ENCODE measurements at regions not wholly inside any gene's neighbourhood (a gene's known extent, or its start where the extent isn't known, plus 50 kb on each side); places are given as distances from the start of the nearest gene placed in this dataset.

DNA sequence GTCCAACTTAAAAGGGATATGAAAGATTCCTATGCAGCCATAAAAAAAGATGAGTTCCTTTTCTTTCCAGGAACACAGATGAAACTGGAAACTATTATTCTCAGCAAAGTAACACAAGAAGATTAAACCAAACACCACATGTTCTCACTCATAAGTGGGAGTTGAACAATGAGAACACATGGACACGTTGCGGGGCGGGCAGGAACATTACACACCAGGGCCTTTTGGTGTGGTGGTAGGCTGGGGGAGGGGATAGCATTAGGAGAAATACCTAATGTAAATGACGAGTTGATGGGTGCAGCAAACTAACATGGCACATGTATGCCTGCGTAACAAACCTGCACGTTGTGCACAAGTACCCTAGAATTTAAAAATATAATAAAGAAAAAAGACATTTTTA is 516.1 kb downstream of the LRRC70 start:
- WGBS (ENCODE audit: insufficient coverage) = no CpG with 5 or more reads among the region's 6 CpGs
- peaks cover 0 to 6% (median 5%) of the 10 kb centered on the region in 7 donors for H3K9me3 Mint-ChIP-seq
- Histone ChIP-seq H3K4me3 (replicated peaks in 1 of 3; ENCODE audit: low read depth in 2 of 3, low read length in 3 of 3) (no peak overlapping the region), H4K20me1 (ENCODE audit: insufficient read depth, low read length) (no peaks in the 10 kb centered on the region), H3K9ac (ENCODE audit: insufficient read depth, low read length, poor library complexity, severe bottlenecking) (no peak overlapping the region), H3K9me3 (replicated peaks in 1 of 2; ENCODE audit: control insufficient read depth in 1 of 2, insufficient read depth in 1 of 2, low read length in 2 of 2) (peaks cover 6 to 10% of the 10 kb centered on the region in 2 donors), H2AFZ (ENCODE audit: insufficient read depth, low read depth, low read length, poor library complexity, severe bottlenecking) (no peak overlapping the region), H3K4me2 (replicated peaks; ENCODE audit: extremely low read depth, low read length, poor library complexity, severe bottlenecking) (no peak overlapping the region), H3K4me1 (ENCODE audit: control insufficient read depth in 1 of 2, insufficient read depth in 2 of 2, low read length in 2 of 2) (no peaks in the 10 kb centered on the region), H3K79me2 (ENCODE audit: insufficient read depth, low read length) (no peaks in the 10 kb centered on the region), H3K27me3 (ENCODE audit: control insufficient read depth in 2 of 2, insufficient read depth in 2 of 2, low read length in 2 of 2) (no peaks in the 10 kb centered on the region), H3K27ac (ENCODE audit: low read depth in 1 of 2, low read length in 2 of 2) (no peak overlapping the region), H3K36me3 (replicated peaks in 1 of 2; ENCODE audit: control insufficient read depth in 1 of 2, insufficient read depth in 2 of 2, low read length in 2 of 2) (no peaks in the 10 kb centered on the region)
- no peaks in the 10 kb centered on the region for H3K4me1 Mint-ChIP-seq
- intact Hi-C loops (cut with micrococcal nuclease) = no loop called here
- H3K27me3 Mint-ChIP-seq (ENCODE audit: low read depth in 3 of 3) = peaks cover 0 to 2% (median 0%) of the 10 kb centered on the region in 3 donors
- H3K4me3 Mint-ChIP-seq = no peak overlapping the region
- no peak overlapping the region for H3K27ac Mint-ChIP-seq
- TF ChIP-seq, protein P1, sequence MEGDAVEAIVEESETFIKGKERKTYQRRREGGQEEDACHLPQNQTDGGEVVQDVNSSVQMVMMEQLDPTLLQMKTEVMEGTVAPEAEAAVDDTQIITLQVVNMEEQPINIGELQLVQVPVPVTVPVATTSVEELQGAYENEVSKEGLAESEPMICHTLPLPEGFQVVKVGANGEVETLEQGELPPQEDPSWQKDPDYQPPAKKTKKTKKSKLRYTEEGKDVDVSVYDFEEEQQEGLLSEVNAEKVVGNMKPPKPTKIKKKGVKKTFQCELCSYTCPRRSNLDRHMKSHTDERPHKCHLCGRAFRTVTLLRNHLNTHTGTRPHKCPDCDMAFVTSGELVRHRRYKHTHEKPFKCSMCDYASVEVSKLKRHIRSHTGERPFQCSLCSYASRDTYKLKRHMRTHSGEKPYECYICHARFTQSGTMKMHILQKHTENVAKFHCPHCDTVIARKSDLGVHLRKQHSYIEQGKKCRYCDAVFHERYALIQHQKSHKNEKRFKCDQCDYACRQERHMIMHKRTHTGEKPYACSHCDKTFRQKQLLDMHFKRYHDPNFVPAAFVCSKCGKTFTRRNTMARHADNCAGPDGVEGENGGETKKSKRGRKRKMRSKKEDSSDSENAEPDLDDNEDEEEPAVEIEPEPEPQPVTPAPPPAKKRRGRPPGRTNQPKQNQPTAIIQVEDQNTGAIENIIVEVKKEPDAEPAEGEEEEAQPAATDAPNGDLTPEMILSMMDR (IDR thresholded peaks at IDR 0.05) = no peak
- no peak for DNase-seq
- H3K36me3 Mint-ChIP-seq = no peaks in the 10 kb centered on the region

DNA sequence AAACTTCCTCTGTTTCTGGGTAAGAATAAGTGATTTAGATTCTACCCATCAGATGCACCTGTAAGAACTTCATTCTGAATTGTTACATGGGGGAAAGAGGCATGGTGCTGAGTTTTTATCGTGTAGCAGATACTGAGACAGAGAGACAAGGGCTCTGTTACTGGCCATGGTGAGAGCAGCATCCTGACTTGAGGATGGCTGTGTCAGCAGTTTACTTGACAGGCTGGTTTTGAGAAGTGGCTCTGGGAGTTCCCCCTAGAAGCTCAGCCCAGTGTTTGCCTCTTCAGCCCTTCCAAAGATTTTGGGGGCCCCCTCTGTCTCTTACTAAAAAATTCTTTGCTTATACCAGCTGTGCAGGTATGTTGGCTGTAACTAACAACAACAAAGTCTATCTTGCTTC is 510.5 kb downstream of the LRRC70 start:
- H2AFZ ChIP-seq (ENCODE audit: insufficient read depth, low read depth, low read length, poor library complexity, severe bottlenecking) = no peak overlapping the region
- no peaks in the 10 kb centered on the region for H3K27me3 ChIP-seq (ENCODE audit: control insufficient read depth in 2 of 2, insufficient read depth in 2 of 2, low read length in 2 of 2)
- H3K4me2 ChIP-seq (replicated peaks; ENCODE audit: extremely low read depth, low read length, poor library complexity, severe bottlenecking) = no peak overlapping the region
- TF ChIP-seq, protein P1 (IDR thresholded peaks at IDR 0.05) = no peak
- H3K79me2 ChIP-seq (ENCODE audit: insufficient read depth, low read length) = no peaks in the 10 kb centered on the region
- H3K36me3 ChIP-seq (replicated peaks in 1 of 2; ENCODE audit: control insufficient read depth in 1 of 2, insufficient read depth in 2 of 2, low read length in 2 of 2) = no peaks in the 10 kb centered on the region
- Mint-ChIP-seq H3K4me1 (no peaks in the 10 kb centered on the region), H3K4me3 (no peak overlapping the region), H3K9me3 (peaks cover 3 to 17% (median 6%) of the 10 kb centered on the region in 7 donors), H3K36me3 (no peaks in the 10 kb centered on the region), H3K27ac (no peak overlapping the region), H3K27me3 (ENCODE audit: low read depth in 3 of 3) (peaks cover 0 to 3% (median 0%) of the 10 kb centered on the region in 3 donors)
- intact Hi-C loops (cut with micrococcal nuclease) = no loop called here
- H3K27ac ChIP-seq (ENCODE audit: low read depth in 1 of 2, low read length in 2 of 2) = no peak overlapping the region
- peaks cover 18 to 22% of the 10 kb centered on the region in 2 donors for H3K9me3 ChIP-seq (replicated peaks in 1 of 2; ENCODE audit: control insufficient read depth in 1 of 2, insufficient read depth in 1 of 2, low read length in 2 of 2)
- 88% methylated on average over 1 of the region's 1 CpG for whole genome bisulfite sequencing (ENCODE audit: insufficient coverage)
- H3K4me1 ChIP-seq (ENCODE audit: control insufficient read depth in 1 of 2, insufficient read depth in 2 of 2, low read length in 2 of 2) = no peaks in the 10 kb centered on the region
- H3K4me3 ChIP-seq (replicated peaks in 1 of 3; ENCODE audit: low read depth in 2 of 3, low read length in 3 of 3) = no peak overlapping the region
- no peaks in the 10 kb centered on the region for H4K20me1 ChIP-seq (ENCODE audit: insufficient read depth, low read length)
- no peak overlapping the region for H3K9ac ChIP-seq (ENCODE audit: insufficient read depth, low read length, poor library complexity, severe bottlenecking)
- DNase-seq = no peak

All from CD14-positive monocyte (primary cell).